Left lobe of liver (tissue), 2 donors: ENCODE measurements at regions not wholly inside any gene's neighbourhood (a gene's known extent, or its start where the extent isn't known, plus 50 kb on each side); places are given as distances from the start of the nearest gene placed in this dataset.
"Not testable (repeated sequence)": the region's sequence is repeated elsewhere in the genome, so short reads cannot be mapped to it uniquely, and the experiment has no call there.

Source experiments
- ATAC-seq: fragments of 200-7000 bp; cut with Tn5 transposase; one replicate; pipeline ENCODE4 v1.9.1; 2020; ENCODE audit warnings: mild to moderate bottlenecking, moderate library complexity
- DNase-seq: peaks from one replicate; pipeline ENCODE4 v3.0.0-alpha.2; 2020; ENCODE audit warnings: low spot score
- donor health status: DM: no; HTN: no; CAD: no; lungs with moderate emphysema.
- donor health status: DM: no; HTN: yes; CAD: no.

DNA sequence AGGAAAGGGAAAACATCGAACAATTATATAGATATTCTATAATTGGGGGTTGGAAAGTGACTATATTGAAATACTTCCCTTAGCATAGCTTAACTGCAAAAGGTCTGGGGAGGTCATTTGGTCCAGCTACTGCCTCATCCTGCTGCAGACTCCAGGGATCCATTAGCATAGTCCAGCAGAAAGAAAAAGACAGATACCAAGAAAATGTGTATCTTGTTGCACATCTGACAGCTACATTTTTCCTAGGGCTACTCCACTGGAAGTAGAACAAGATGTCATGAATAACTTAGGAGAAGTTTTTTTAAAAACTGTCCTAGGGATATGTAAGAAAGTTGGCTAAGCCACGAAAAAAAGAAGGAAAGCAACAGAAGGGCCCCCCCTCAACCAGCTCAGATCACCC, 92.9 kb upstream of the SLC30A5 start:
- no peak for ATAC-seq
- no peak for DNase-seq

DNA sequence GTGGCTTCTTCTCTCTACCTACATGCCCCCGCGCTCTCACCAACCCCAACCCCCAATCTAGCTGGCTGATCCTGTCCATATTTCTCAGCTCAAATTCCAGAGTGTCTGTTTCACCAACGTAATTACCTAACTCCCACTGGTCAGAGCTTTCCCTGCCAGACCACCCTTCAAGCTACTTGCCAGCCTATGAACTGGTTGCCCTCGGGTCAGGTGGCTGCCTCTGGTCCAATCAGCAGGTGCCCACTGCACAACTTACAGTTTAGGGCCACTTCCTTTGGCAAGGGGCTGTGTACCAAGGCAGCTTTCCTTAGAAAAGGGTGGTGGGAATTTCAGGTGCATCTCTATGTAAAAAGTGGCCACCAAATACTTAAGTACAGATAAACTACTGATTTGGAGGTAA, 92.2 kb upstream of the SLC30A5 start:
- DNase-seq = no peak
- ATAC-seq = no peak

DNA sequence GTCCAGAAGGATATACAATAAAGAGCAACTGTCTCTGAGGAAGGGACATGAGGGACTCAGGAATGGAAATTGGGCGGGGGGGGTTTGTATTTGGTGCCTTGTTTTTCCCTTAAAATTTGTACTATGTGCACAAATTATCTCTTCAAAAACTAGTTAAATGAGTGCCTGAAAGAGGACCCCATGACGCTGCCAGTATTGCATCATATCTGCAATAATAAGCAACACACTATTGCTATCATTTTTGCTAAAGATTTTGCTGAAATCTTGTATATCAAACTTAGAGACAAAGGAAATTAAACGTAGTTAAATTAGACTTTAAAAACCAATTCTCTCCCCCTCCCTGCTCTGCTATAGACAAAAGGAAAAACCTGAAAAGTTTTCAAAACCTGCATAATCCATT, 89.7 kb upstream of the SLC30A5 start:
- ATAC-seq = no peak
- DNase-seq = no peak

DNA sequence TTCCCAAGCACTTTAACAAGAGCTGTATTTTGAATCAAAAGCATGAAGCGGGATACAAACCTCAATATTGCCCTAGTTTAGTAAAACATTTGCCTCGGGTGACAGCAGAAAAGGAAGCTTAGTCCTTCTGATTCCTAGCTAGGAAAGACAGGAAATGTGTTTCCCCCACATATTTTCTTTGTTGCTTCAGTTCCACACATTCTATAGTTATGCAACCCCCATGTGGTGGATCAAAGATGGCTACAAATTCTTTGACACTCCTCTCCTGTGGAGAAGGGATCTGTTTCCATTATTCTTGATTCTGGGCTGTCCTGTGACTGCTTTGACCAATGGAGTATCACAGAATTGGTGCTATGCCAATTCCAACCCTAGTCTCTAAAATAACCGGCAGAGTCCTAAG, 89.1 kb upstream of the SLC30A5 start:
- no peak for ATAC-seq

DNA sequence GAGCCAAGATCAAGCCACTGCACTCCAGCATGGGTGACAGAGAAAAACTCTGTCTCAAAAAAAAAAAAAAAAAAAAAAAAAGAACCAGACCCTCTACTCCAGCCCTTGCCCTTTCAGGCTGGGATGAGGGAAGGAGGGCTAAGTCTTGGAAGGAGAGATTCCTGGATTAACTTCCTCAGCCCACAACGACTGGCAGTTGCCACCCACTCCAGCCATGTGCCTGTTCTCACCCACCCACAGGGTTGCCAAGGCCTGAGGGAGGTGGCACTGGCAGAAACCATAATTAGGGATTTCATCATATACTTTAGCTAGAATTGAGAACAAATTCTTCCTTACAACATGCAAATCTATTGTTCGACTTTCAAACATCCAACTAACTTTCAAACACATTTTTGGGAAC, 87.8 kb upstream of the SLC30A5 start:
- no peak for ATAC-seq
- no peak for DNase-seq

More for the DNA sequence above, 89.1 kb upstream of the SLC30A5 start:
- DNase-seq = no peak

DNA sequence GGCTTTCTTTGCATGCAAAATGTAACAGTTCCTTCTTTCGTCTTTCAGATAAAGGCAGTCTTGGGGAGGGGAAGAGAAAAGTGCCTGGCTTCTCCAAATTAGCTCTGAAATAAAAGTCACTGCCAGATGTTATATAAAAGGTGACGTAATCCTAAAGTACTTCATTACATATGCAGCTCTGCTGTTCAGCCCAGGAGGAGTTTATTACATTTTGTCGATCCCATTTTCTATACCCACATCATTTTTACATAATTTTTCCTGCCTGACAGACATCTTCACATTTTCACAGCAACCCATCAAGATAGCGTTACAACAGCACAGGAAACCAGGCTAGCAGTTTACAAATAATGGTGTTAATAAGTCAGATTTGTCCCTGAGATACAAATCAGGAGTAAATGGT, 86.7 kb upstream of the SLC30A5 start:
- no peak for ATAC-seq
- no peak for DNase-seq

DNA sequence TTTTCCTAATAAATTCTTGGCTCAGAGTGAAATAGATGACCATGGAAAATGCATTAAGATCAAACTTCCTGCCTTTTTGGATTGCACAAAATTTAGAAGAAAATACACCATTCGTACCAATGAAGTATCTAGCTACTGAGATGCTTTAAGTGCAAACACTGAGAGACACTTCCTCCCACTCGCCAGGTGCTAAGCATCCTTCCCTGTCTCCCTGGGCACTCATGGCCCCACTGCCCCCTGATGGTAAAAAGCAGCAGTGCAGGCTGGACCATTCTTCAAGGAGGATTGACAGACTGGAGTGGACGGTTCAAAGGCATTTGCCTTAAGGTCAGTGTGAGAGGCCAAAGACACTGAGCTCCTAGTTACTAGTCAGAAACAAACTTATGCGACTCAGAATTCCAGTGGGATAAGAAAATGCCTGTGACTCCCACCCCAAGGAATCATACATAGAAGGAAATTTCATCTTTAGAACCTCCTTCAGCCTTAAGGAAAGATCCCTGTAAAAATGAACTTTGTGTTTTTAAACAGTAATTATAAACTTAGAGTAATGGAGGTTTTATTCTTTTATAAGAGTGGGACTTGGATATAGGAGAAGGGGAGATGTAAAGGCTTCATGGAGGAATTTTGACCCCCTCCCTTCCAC, 86.0 kb upstream of the SLC30A5 start:
- ATAC-seq (peak; percentile 98), DNase-seq (peak; percentile 72)

DNA sequence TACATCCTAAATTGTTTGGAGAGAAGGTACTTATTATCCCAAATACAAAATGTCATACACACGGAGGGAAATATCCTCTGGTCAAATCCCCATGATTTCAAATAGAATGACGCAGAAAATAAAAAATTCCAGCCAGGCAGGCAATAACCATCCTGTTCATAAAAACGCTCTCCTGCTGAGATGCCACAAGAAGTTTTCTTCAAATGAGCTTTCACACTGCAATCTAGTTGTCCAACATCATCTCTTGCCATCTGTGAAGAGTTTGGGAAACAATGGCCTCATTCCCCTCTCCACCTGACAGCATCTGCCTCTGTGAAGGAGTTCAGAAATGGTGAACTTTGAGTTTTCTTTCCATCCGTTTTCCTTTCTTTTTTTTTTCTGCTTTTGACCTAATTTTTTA, 83.3 kb upstream of the SLC30A5 start:
- no peak for DNase-seq
- no peak for ATAC-seq

DNA sequence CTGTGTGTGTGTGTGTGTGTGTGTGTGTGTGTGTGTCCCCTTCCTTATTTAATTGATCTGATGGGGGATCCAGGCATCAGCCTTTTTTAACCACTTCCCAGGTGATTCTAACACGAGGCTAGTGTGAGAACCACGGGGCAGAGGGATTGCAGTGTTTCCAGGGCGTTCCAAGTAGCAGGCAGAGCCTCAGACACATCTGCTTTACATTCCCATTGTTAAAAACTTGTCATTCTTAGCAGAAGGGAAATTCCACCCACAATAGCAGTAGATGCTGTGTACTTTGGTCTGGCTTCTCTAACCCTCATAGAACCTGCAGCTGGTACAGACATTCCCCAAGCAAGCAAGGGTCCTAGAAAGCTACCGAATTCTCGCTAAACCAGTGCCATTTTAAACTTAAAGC, 81.9 kb upstream of the SLC30A5 start:
- ATAC-seq (no peak), DNase-seq (no peak)

DNA sequence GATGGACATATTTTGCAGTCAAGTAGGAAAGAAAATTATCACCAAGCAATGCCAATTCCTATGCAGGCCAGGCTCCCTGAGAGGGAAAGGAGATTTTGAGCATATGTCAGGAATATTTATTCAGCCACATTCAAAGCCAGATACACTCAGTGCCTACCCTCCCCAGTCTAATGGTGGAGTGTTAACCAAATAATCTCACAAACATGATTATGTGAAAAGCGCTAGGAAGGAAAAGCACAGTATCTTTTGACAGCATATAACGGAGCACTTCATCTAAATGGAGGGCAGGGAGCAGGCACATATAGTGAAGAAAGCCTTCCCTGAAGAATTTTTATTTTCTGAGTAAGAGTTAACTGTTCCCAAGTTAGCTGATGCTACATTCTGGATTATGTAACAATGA, 80.3 kb upstream of the SLC30A5 start:
- ATAC-seq = no peak

DNA sequence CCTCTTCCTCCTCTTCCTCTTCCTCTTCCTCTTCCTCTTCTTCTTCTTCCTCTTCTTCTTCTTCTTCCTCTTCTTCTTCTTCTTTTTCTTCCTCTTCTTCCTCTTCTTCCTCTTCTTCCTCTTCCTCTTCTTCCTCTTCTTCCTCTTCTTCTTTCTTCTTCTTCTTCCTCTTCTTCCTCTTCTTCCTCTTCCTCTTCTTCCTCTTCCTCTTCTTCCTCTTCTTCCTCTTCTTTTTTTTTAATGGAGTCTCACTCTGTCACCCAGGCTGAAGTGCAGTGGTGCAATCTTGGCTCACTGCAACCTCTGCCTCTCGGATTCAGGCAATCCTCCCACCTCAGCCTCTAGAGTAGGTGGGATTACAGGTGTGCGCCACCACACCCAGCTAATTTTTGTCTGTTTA, 79.8 kb upstream of the SLC30A5 start:
- DNase-seq, ATAC-seq: not testable (repeated sequence)

More for the DNA sequence above, 80.3 kb upstream of the SLC30A5 start:
- no peak for DNase-seq

DNA sequence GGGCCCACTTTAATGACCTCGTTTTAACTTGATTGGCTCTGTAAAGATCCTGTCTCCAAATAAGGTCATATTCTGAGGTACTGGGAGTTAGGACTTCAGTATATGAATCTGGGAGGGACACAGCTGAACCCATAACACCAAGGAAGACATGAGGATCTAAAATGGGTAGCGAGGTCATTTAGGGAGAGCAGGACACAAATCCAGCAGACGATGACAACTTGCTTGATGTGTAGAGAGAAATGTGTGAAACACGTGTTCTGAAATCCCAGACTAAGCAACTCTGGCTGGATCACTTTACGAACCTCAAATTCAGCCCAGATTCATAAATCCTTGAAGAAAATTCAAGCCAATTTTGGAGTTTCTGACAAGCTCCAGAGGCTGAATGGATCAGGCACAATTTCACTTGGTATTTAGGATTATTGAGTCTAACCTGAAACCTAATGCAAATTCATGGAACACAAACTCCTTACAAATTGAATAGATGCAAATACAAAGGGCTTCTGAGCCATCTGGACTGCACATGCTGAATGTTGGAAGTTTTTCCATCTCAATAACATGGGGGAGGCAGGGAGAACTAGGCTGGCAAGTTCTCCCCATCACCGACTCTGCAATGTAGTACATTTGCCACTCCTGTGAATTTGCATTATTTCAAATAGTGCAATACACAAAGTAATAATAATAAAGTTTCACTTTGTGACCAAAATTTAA, 74.0 kb upstream of the SLC30A5 start:
- no peak for ATAC-seq

DNA sequence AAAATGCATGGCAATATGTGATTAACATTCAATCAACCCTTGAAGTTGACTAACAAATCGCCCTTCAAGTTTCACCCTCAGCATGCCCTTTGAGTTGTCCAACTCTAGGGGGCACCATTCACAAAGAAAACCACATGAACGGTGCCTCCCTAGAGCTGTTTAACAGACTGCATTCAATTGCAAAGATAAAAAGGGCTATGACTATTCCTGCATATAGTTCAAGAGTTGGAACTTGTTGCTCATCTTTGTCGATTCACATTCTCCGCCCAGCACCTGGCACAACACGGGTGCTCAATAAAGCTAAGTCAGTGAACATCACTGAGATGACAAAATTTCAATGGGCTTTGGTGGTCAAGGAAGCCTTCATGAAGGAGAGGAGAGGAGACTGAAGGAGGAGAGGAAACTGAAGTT, 69.6 kb upstream of the SLC30A5 start:
- no peak for DNase-seq
- ATAC-seq = peak; percentile 93

More for the DNA sequence above, 74.0 kb upstream of the SLC30A5 start:
- no peak for DNase-seq

DNA sequence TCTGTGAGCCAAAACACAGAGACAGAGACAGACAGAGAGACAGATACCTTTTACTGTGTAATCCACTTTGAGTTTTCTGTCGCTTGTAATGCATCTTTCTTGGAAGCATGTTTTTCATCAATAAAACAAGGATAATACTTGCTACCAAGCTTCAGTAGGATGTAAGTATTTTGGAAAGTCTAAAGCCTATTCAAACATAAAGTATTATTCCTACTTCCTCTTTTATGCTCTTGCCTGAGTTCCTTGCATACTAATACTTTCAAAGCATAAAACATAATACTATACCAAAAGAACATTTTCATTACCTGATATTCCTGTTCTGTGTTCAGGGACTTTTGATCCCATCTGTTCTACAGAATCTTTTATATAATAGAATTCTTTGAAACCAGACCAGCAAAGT, 64.5 kb upstream of the SLC30A5 start:
- ATAC-seq (no peak), DNase-seq (no peak)

DNA sequence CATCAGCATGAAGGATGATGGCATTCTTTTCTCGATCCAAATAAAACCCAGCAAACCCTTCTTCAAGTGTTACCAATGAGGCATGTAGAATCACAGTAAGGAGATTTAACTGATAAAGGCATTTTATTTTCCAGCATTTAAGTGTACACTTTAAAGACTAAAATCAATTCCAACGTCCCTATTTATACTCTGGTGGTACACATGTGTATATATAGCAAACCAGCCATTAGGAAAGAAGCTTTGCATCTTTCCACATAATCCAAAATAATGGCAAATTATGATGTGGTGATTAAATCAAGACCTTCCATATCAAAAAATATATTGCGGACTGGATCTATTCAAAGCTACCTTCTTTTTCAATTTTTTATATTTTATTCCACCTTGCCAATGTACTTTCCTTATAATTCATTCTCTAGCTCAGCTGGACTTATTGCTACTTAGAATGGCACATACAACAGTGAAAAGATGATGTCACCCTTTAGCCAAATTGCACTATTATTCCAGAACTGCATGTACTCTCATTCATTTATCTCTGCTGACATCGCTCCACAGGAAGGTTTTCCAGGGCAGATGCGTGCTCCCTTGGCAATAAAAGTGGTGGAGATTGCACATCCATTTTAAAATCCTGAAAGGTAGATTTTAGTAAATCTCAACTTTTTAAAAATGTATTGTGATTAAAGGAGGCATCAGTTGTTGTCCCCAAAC, 63.3 kb upstream of the SLC30A5 start:
- DNase-seq (no peak), ATAC-seq (no peak)

DNA sequence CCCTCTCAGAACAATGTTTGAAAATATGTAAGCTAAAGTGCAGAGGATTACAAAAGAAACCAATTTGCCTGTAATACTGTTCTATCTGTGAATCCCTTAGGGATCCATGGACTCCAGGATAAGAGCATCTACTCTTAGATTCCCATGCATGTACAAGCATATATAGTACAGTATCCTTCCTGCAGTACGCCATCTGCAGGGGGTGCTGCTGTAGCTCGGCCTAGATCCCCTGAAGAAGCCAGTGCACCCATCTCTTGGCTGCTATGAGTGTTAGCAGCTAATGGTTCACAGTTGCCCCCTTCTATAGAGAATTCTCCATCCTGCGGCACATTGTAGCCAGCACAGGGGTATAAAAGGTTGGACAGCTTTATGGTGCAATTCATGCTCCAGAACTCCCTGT, 61.8 kb upstream of the SLC30A5 start:
- ATAC-seq (no peak), DNase-seq (no peak)

DNA sequence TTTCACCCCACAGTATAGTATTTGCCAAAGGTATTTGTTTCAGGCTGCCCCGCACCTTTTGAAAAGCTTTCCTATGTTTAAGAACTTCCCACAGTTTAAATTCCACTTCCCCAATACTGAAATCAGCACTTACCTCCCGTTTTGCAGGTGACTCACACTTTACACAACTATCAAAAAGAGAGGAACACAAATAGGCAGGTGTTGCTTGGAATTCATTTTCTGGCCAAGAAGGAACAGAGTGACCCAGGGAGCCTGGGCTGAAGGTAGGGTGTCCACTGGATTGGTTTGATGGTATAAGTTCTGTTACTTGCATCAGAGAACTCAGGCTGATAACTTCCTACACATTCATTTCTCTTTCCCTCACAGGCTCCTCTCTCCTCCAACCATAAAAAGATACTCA, 60.1 kb upstream of the SLC30A5 start:
- ATAC-seq (no peak), DNase-seq (no peak)

DNA sequence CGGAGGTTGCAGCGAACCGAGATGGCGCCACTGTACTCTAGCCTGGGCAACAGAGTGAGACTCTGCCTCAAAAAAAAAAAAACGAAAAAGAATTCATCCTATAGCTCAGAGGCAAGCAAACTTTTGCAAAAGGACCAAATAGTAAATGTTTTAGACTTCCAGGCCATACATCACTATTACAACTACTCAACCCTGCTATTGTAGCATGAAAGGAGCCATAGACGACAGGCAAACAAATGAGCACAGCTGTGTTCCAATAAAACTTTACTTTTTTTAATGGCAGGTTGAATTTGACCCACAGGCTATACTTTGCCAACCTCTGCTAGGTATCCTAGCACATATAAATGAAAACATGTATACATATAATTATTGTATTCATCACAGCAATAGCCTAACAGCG, 58.9 kb upstream of the SLC30A5 start:
- DNase-seq (no peak), ATAC-seq (no peak)

DNA sequence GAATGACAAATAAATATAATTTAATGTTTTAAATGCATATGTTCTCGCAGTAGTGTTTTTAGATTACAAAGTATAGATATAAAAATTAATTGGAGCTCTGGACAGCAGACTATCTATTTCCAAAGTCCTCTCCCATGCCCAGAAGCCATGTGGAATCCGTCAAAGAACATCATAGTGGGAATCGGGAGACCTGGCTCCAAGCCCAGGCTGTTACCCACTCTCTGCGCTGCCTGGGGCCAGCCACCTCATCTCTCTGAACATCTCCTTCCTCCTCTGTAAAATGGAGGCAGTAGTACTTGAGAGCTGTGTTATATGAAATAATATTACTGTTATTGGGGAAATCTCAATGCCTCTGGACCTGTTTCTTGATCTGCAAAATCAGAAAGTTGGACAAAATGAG, 58.1 kb upstream of the SLC30A5 start:
- ATAC-seq (no peak), DNase-seq (no peak)

DNA sequence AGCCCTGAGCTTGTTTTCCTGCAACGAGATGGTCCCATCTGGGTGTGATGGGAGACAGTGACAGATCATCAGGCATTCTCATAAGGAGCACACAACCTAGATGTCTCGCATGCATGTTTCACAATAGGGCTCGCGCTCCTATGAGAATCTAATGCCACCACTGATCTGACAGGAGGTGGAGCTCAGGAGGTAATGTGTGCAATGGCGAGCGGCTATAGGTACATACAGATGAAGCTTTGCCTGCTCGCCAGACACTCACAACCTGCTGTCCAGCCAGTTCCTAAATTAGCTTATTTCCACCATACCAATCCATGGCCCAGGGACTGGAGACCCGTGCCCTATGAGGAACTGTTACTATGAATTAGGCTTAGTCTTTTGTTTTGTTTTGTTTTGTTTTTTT, 55.3 kb upstream of the SLC30A5 start:
- ATAC-seq (no peak), DNase-seq (no peak)

DNA sequence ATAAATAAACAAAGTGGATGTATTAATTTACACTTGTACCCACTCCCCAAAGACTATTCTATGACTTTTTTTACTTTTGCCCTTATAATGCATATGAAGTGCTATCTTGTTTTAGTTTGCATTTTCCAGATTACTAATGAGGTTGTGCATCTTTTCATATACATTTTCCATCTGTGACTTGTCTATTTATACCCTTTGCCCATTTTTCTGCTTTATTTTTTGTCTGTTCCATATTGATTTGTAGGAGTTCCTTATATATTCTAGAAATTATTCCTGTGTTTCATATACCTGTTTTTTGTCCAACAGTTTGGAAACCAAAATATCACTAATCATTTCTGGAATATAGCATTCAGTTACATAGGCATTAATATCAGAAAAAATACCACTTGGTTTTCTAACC, 54.0 kb upstream of the SLC30A5 start:
- ATAC-seq = no peak
- DNase-seq = no peak

DNA sequence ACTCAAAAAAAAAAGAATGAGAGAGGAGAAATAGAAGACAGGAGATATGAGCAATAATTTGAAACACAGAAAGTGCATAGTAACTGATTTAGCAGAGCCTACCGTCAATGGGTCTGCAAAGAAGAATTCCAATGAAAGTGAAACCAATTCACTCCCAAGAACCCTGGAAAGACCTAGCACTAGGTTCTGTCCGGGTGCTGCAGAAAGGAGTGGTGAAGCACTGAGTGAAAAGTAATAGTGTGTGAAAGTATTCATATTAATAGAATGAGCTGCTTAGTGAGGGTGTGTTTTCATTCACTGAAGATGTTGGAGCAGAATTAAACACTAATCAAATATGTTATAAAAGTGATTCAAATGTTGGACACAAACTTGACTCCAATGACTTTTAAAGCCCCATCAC, 51.3 kb upstream of the SLC30A5 start:
- DNase-seq (no peak), ATAC-seq (peak; percentile 11)
